Neural progenitor cell (in vitro differentiated cells): ENCODE measurements at regions not wholly inside any gene's neighbourhood (a gene's known extent, or its start where the extent isn't known, plus 50 kb on each side); places are given as distances from the start of the nearest gene placed in this dataset.

Experiments
- CTCF ChIP-seq: fragments of 200-600 bp; sonication (generic); IDR thresholded peaks from 2 replicates; pipeline ENCODE4 v1.5.1; 2017; ENCODE audit warnings: antibody characterized with exemption, mild to moderate bottlenecking
- EZH2phosphoT487 ChIP-seq: fragments of 200-600 bp; sonication (generic); IDR thresholded peaks from 2 replicates; pipeline ENCODE4 v1.6.1; 2017; ENCODE audit warnings: antibody characterized with exemption

GRCh38 chr11:28842716-28843115 is 734.5 kb downstream of the METTL15 start:
- TF ChIP-seq CTCF: no peak
- TF ChIP-seq EZH2phosphoT487: no peak
